T-helper 2 cell (primary cell): ENCODE measurements at regions not wholly inside any gene's neighbourhood (a gene's known extent, or its start where the extent isn't known, plus 50 kb on each side); places are given as distances from the start of the nearest gene placed in this dataset.
A peak's percentile ranks its signal among the peaks of the same experiment; 100 is the strongest.
"Not testable (repeated sequence)": the region's sequence is repeated elsewhere in the genome, so short reads cannot be mapped to it uniquely, and the experiment has no call there.

ENCODE experiments used
- DNase-seq, 5 experiments: peaks; one replicate each; pipeline versions ENCODE4 v3.0.0 to v3.0.0-alpha.2; 2012 to 2022

DNA sequence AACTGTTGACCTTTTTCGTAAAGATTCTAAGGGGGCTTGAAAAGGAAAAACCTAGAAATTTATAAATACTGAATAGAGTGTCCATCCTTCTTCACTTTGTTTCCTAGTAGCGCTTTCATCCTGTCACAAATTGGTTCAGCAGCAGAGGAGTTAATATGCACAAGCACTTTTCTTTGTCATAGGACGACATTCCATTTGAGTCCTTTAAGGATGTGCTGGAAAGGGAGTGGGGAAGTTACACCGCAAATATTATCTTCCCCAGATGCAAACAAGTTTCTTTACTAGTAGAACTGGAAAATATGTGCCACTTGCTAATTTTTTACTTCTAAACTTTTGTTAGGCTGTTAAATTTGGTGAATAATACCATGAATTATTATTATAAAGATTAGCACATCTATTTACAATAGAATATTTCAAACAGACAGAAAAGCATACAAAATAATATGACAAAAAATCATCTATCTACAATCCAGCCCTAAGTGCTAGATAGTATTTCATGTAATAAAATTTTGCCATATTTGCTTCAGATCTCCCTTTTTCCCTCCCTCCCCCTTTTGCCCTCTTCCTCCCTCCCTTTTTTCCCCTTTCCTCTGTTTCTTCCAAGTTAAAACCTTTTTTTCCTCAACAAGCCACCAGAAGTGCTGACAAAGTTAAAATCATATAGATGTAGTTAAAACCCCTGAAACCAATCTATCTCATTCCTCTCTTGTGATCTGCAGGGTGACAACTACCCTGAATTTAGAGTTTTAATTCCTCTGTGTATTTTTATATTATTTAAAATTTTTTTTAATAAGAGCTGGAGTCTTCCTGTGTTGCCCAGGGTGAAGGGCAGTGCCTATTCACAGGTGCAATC is 50.5 kb upstream of the MAP4K3 start:
- DNase-seq: no peak

DNA sequence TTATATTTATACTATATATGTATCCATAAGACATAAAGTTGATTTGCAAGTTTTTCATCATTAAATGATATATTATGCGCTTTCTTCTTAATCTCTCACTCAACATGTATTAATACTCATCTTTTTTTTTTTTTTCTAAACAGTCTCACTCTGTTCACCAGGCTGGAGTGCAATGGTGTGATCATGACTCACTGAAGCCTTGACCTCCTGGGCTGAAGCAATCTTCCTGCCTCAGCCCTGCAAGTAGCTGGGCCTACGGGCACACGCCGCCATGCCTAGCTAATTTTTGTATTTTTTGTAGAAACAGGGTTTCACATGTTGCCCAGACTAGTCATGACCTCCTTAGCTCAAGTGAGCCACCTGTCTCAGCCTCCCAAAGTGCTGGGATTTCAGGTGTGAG is 51.4 kb upstream of the MAP4K3 start:
- DNase-seq: no peak

DNA sequence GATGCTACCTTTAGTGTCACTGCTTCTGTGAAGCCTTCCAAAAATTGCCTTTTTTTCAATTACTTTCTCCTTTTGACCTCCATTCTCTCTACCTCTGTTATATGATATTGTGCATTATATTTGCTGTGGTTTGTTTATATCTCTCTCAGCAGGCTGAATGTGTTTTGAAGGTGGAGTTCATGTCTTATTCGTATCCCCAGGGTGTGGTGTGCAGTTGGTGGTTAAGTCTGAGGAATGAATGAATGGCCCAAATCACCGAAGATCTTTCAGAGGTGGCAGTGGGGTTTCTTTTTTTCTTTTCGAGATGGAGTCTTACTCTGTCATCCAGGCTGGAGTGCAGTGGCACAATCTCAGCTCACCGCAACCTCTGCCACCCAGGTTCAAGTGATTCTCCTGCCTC is 53.5 kb upstream of the MAP4K3 start:
- DNase-seq: peak in 1 of 5 experiments; percentile 55

DNA sequence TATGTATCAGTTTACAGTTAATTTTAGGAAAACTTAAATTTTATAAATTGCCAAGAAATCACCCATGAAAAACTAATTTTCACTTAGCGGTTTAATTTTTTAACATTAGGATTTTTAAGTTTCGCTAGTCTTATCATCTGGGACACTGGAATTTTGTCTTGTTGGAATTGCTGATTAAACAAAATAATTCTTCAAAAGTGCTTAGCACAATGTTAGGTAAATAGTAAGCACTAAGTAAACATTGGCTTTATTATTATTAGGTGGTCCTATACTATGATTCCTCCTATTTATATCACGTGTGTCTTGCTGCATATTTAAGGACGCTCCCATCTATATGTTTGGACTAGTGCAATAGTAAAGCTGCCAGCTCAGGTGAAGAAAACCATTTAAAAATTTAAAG is 54.6 kb upstream of the MAP4K3 start:
- no peak for DNase-seq

DNA sequence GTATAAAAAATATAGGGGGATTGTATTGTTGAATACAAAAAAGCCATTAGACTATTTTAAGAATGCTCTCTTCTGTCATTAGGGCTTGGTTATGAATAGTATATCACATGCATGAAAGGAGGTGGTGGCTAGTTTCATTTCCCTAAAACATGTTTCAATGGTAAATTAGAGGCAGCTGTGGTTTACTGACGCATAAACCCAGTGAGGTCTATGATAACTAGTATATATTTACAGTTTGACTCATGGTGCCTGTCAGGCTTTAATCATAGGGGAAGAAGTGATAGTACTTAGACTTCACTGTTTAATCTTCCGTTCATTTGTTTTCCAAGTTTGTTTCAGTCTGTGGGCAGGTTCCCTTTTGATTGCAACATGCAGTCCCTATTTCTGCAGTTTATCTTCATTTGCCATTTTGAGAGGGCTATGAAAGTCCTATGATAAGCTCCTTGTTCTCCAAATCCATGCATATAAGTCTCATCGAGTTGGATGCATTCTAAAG is 55.1 kb upstream of the MAP4K3 start:
- DNase-seq: peak in 1 of 5 experiments; percentile 90

DNA sequence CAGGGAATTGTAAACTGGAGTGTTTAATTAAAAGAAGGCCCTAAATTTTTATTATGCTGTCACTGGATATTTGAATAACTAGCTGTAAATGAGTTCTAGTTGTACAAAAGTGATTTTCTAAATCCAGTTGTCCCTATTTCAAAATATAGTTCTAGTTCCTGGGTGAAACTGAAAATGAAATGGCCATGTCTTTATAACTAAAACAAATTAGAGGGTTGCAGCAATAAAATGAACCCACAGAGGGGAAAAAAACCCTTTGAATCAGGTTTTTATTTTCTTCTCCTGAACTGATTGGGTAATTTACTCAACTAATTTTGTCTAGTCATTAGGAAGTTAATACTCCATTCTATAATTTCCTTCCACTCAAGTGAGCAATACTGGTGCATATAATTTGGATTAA is 55.6 kb upstream of the MAP4K3 start:
- DNase-seq: no peak

DNA sequence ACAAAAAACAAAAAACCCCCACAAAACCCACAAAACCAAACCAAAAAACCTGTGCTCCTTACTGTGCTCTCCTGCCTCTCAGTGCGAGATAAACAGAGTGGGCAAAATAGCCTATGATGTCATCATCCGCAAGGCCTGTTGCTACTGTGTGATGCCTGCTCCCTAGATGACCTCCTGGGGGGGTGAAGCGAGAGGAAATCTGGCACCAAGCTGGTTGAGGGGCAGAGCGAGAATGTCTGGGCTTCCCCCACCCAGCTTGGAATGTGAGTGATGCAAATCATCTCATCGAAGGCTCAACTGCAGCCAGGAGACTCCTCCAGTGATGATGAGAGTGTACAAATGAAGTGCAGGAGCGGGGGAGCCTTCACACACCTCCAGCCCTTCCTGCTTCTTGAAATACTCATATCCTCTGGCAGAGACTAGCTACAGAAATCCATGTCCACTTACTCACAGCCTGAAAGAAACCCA is 57.7 kb upstream of the MAP4K3 start:
- peak in 1 of 5 experiments; percentile 19 for DNase-seq

DNA sequence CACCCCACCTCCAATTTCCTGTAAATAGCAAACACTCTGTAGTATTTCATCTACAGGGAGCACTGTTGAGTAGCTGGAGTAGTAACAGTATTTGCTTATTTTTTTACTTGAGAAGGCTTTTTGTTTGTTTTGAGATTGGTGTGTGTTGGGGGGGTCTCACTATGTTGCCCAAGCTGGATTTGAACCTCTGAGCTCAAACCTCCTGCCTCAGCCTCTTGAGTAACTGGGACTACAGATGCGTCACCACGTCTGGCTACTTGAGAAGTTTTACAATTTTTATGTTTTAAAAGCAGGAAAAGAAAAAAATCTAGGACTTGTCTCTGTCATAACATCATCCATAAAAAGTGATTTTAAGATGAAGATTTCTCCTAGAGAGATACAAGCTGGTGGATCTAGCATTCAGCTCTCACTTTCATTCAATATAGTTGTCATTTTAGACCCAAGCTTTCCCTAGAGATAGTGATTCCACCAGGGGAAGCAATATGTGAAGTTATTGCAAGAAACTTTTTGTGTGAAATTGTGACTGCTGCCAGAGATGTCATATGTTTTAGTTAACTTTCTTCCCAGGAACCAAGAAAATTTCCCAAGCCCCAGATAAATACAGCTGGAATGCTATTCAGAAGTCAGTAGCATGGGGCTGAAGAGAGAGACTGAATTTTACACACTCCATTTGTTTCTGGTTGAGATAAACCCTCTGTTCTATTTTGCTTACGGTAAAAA is 60.2 kb upstream of the MAP4K3 start:
- DNase-seq: no peak

DNA sequence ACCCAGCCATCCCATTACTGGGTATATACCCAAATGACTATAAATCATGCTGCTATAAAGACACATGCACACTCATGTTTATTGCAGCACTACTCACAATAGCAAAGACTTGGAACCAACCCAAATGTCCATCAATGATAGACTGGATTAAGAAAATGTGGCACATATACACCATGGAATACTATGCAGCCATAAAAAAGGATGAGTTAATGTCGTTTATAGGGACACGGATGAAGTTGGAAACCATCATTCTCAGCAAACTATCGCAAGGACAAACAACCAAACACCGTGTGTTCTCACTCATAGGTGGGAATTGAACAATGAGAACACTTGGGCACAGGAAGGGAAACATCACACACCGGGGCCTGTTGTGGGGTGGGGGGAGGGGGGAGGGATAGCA is 61.1 kb upstream of the MAP4K3 start:
- not testable (repeated sequence) for DNase-seq

DNA sequence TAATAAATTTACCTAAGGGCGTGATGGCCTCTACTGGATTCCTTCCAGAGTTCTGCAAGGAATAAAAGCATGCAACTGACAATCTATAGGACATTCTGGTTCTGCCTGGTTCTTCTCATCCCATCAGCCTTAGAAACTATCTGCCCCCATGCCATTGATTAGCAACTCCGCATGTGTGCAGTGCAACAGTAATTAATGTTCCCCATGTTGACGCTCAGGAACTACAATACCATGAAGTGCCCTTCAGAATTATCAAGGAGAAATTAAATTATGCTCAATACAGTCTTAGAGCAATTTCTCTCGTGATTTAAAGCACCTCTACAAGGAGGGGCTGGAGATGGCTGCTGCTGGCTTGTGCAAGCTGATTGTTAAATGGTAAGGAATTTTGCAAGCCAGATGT is 61.7 kb upstream of the MAP4K3 start:
- DNase-seq: no peak

DNA sequence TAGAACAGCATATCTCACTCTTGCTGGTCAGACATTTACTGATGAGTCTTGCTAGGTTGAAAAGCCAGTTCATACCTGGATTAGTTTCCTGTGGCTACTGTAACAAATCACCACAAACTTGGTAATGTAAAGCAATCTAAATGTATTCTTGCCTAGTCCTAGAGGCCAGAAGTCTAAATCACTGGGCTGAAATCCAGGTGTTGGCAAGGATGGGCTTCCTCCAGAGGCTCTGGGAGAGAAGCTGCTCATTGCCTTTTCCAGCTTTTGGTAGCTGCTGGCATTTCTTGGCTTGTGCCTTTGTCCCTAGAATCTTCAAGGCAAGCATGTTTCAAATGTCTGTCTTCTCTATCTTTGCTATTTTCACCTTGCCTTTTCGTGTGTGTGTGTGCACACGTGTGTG is 62.3 kb upstream of the MAP4K3 start:
- no peak for DNase-seq

DNA sequence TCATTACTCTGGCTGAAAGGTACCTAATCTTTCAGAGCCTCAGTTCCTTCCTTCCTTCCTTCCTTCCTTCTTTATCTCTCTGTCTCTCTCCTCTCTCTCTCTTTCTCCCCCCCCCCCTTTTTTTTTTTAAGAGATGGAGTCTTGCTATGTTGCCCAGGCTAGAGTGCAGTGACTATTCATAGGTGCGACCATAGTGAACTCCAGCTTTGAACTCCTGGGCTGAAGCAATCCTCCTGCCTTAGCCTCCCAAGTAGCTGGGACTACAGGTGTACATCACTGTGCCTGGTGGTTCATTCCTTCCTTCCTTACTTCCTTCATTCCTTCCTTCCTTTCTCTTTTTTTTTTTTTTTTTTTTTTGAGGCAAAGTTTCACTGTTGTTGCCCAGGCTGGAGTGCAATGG is 64.3 kb upstream of the MAP4K3 start:
- no peak for DNase-seq

DNA sequence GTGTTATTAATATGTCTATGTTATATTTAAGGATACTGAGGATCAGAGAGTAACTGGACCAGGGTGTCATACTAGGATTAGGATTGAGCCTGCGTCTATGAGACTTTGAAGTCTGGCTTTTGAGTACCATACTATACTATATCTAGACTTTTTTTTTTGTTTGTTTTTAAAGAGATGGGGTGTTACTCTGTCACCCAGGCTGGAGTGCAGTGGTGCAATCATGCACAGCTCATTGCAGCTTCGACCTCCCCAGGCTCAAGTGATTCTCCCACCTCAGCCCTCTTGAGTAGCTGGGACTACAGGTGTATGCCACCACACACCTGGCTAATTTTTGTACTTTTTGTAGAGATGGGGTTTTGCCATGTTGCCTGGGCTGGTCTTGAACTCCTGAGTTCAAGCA is 66.2 kb upstream of the MAP4K3 start:
- DNase-seq: no peak

DNA sequence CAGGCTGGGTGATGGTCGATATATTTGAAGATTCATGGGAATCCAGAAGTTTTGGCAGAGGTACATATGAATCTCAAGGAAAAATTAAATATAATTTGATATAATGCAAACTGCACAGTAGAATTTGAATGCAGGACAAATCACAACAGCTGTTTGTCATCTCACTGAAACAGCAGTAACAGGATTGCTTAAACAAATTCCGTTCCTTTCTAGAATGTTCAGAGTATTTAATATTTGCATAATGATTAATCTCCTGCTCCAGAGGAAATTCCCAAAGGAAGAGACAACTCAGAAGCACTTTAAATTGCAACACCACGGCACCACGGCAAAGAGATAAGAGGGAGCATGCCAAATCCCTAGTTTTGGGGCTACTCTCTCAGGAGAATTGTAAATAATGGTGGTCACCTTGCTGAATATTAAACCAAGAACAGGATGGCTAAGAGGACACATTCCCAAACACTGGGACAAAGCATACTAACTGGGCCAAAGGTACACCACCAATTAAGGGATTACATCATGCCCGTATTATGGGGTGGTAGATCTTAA is 67.8 kb upstream of the MAP4K3 start:
- no peak for DNase-seq

DNA sequence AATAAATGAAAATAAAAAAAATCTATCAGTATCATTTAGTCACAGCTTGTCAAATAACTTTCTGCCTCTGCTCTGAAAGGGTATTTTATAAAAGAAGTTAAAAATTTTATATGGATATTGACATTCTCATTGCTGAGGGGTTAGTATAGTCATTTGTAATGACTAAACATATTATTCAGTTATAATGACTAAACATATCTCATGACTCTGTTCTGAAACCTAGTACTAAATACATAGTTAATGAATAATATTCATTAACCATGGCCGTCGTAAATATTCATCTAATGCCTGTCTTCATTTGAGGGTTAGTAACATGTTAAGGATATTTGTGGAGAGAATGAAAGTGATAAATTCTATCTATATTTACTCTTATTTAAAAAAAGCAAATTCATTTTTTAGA is 69.1 kb upstream of the MAP4K3 start:
- DNase-seq: no peak

DNA sequence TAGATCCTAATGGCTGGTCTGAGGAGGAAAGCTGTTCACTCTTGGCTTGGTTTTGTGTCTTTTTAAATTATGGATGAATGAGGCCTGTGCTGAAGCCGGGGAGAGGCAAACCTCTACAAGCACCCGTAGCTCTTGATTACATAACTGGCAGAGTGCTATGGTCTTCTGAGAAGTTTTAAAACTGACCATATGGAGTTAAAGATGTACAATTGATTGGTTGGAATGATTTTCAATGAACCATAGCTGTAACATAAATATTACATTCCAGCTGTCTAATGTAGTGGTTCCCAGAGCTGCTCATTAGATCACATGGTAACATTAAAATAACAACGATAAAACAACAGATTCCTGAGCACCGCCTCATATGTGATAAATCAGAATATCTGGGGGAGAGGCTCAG is 71.1 kb upstream of the MAP4K3 start:
- no peak for DNase-seq

DNA sequence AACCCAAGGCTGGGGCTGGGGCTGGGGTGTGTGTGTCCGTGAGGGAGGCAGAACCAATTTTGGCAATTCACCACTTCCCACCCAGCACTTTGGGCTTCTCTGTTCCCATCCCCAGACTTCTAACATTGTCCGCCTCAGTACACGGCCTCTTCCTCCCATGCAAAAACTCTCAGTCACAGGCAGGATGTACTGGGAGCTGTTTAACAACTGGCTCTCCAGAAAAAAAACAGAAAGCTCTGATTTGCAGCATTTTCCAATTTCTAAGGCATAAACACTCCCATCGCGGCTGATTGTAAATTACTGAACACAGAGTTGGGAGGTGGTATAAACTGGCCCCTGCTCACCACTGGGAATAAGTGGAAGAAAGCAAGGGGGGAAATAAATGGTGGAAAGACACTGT is 73.1 kb upstream of the MAP4K3 start:
- DNase-seq: no peak

DNA sequence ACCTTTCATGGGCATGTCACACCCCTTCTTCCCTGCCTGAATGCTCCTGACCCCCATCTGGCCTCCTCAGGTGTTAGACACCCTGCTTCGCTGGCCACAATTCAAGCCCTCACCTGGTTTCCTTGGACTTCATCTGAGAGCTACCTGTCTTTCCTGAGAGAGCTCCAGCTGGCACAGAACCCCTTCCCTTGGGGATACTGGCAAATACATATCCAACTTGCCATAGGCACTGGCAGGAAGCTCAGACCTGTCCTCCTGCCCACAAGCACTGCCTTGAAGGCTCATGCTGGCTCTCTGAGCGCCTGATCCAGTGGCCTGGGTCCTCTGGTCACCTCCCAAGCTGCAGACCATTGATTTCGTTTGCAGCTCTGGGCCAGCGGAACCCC is 74.1 kb upstream of the MAP4K3 start:
- no peak for DNase-seq

DNA sequence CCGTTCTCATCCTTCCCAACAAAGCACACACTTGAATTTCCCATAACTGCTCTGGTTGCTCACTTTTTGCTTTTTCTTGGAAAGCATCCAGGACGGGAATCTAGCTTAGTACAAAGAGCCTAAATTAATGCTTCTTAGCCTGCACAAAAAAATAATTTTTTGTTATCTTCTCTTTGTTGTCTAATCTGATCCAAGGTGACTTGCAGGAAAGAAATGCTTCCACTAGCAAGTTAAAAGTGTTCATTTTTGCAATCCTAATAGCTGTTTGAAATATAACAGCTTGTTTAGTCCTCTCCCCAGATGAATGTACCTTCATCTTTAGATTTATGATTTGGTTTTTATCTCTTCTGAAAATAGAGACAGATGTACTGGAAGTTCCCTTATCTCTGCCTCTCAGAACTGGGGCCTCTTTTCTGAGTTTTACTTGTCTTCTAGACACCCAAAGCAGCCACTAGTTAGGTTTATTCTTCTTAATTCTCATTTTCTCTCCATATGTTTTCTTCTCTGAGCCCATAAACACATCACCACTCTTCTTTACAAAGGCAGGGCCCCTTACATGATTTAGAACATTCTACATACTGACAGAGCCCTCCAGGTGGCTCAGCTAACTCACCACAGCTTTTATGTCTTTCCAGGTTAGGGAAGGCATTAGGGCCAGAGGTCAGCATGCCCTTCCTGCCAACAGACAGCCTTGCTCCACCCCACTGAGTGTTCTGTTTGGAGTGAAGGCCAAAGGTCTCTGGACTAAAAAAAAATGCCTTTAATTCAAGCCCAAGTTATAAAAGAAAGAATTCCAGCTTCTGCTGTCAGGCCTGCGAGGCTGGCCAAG is 74.7 kb upstream of the MAP4K3 start:
- DNase-seq: no peak

DNA sequence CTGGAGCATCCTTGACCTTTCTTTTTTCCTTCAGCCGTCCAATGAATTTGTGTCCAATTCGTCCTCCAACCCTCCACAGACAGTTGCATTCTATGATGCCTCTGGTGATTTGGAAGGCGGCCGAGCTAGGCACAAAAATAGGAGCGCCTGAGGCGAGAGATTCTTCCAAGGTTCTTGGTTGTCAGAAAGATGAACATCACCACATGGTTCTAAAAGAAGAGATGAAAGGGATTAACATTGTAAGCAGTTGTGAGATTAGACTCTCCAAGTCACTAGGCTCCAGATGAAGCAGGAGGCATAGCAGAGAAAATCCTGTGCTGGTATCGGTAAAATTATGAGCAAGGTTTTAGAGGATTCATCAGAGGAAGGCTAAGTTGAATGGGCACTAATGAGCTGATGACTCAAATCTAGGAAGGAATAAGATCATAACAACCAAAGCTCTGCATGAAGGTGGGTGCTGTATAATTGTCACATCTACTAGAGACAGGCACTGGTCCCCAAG is 75.4 kb upstream of the MAP4K3 start:
- peak in 1 of 5 experiments; percentile 23 for DNase-seq

DNA sequence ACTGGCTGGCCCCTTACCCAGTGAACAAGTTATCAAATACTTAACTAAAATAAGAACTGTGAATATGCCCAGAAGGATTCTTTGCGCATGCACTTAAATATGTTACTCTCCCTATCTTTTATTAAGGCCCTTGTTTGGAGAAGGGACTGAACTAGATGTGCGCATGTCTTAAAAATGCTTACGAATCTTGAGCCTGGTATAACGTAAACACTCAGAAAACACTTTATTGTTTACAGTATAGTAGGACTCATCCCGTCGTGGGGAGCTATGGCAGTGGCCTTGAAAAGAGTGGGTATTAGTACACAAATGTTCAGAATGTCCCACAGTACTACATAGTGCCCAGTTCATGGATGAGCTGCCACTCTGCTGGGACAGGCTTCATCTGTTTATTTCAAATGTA is 75.9 kb upstream of the MAP4K3 start:
- DNase-seq: no peak

DNA sequence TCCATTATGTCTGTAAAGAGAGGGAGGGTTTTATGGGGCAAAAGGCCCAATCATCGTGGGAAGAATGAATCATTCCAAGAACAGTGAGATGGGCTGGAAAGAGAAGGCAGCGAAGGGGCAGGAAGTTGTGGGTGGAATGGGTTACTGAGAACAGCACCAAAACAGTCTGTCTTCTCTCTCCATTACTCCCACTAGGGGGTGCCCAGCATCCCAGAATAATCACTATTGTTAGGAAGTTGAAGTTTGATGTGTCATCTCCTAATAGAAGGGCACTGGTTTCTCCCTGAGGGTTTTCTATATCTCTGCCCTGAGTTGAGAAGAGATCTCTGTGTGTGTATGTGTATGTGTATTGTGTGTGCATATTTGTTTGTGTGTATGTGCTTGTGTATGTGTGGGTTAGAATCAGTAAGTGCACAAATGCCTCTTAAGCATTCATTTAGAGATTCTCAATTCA is 76.6 kb upstream of the MAP4K3 start:
- DNase-seq: peak in 2 of 5 experiments; percentile 62 to 70
